Esophagus squamous epithelium (tissue), 4 donors: ENCODE measurements at regions not wholly inside any gene's neighbourhood (a gene's known extent, or its start where the extent isn't known, plus 50 kb on each side); places are given as distances from the start of the nearest gene placed in this dataset.

ENCODE experiments used
- small RNA-seq, 4 donors: library from RNA; depleted of rRNA; stranded (forward); fragments of <200 nt; gene quantifications; one replicate each; pipeline ENCODE3, GENCODE V24; 2016

Small RNA genes in the stretch of these regions (small RNA-seq; reads per million reads assigned to genes)
- 0 reads per million in 4 donors for gene RNU7-155P
